HepG2 (cell line): ENCODE measurements at regions not wholly inside any gene's neighbourhood (a gene's known extent, or its start where the extent isn't known, plus 50 kb on each side); places are given as distances from the start of the nearest gene placed in this dataset.

Experiments used
- ATAC-seq: fragments of 200-7000 bp; cut with Tn5 transposase; 3 replicates; pipeline ENCODE4 v1.9.1; 2020; ENCODE audit warnings: mild to moderate bottlenecking, moderate library complexity
- BruUV-seq: library from RNA; stranded (reverse); fragments of 400-500 nt; replicated peaks from 2 replicates; lab custom pipeline; 2021; lab: Mats Ljungman, UMichigan
- CTCF ChIA-PET: fragments of 300-600 bp; formaldehyde crosslinking; extraction: SDS; loops from one replicate; lab custom pipeline; 2021; ENCODE audit warnings: low total read pairs, inconsistent platforms, low intra/inter-chr PET ratio; lab: Yijun Ruan, JAX
- POLR2A ChIA-PET: fragments of 350-600 bp; sonication (Branson Sonifier 250); formaldehyde crosslinking; loops from one replicate; lab custom pipeline; 2020; ENCODE audit warnings: antibody characterized with exemption, inconsistent platforms; lab: Yijun Ruan, JAX
- DNase-seq: peaks from one replicate; pipeline ENCODE4 v3.0.0-alpha.2; 2015; ENCODE audit warnings: low spot score
- FAIRE-seq: peaks from 3 replicates; lab custom pipeline; 2011; peaks lifted over from hg19 to GRCh38; lab: Jason Lieb, UNC
- H2AFZ ChIP-seq: one replicate; pipeline ENCODE4 v1.6.1; 2011; ENCODE audit warnings: low read length, inconsistent platforms
- H3K27ac ChIP-seq: fragments of 300-600 bp; 3 replicates; pipeline ENCODE4 v1.8.0; 2011; ENCODE audit warnings: mixed run types, mild to moderate bottlenecking, mixed read lengths, low read length, inconsistent platforms; ENCODE audit not compliant: insufficient read depth; ENCODE audit errors: extremely low read length
- H3K27me3 ChIP-seq, 2 experiments: fragments of 200-600 bp in 1 of 2; 2 replicates in 1 of 2; 3 replicates in 1 of 2; pipeline versions ENCODE4 v1.6.0 to v1.8.0; 2011; ENCODE audit warnings: low read length in 2 of 2, mild to moderate bottlenecking in 2 of 2, moderate library complexity in 2 of 2, inconsistent platforms in 1 of 2; ENCODE audit not compliant: insufficient read depth in 2 of 2, control insufficient read depth in 1 of 2
- H3K36me3 ChIP-seq, 2 experiments: fragments of 200-600 bp in 1 of 2; replicated peaks in 1 of 2; 2 replicates in 1 of 2; 3 replicates in 1 of 2; pipeline versions ENCODE4 v1.5.1 to v1.8.0; 2011; ENCODE audit warnings: low read length in 2 of 2, inconsistent platforms in 1 of 2; ENCODE audit not compliant: insufficient read depth in 2 of 2, control insufficient read depth in 1 of 2
- H3K4me1 ChIP-seq: 2 replicates; pipeline ENCODE4 v1.5.1; 2012; ENCODE audit warnings: low read length, inconsistent platforms; ENCODE audit not compliant: insufficient read depth
- H3K4me2 ChIP-seq: 2 replicates; pipeline ENCODE4 v1.6.0; 2011; ENCODE audit warnings: low read depth, low read length, inconsistent platforms
- H3K4me3 ChIP-seq, 3 experiments: fragments of 200-600 bp in 1 of 3; sonication (generic), shearing (Covaris generic) in 1 of 3; replicated peaks in 1 of 3; 2 replicates each; pipeline ENCODE4 v1.5.1; 2011 to 2016; ENCODE audit warnings: low read length in 3 of 3, inconsistent platforms in 2 of 3, low read depth in 2 of 3, mild to moderate bottlenecking in 2 of 3, control low read depth in 1 of 3, mixed read lengths in 1 of 3; ENCODE audit not compliant: insufficient read depth in 1 of 3
- H3K79me2 ChIP-seq: one replicate; pipeline ENCODE4 v1.6.1; 2011; ENCODE audit warnings: low read length, inconsistent platforms; ENCODE audit not compliant: insufficient read depth
- H3K9ac ChIP-seq: 2 replicates; pipeline ENCODE4 v1.6.0; 2011; ENCODE audit warnings: mild to moderate bottlenecking, low read depth, low read length, inconsistent platforms; ENCODE audit not compliant: insufficient read depth
- H3K9me3 ChIP-seq: 2 replicates; pipeline ENCODE4 v1.5.1; 2012; ENCODE audit warnings: mild to moderate bottlenecking, low read length
- H4K20me1 ChIP-seq: 2 replicates; pipeline ENCODE4 v1.6.0; 2011; ENCODE audit warnings: inconsistent platforms, mild to moderate bottlenecking, low read length, moderate library complexity; ENCODE audit not compliant: insufficient read depth
- ETV5 ChIP-seq: IDR thresholded peaks from 2 replicates; pipeline ENCODE4 v1.6.1; 2018; ENCODE audit warnings: missing biosample characterization, missing genetic modification reagents, inconsistent platforms, borderline replicate concordance
- HIC2 ChIP-seq: sonication (generic); formaldehyde crosslinking; IDR thresholded peaks from 2 replicates; pipeline ENCODE4 v1.9.0; 2022; ENCODE audit warnings: low read depth, missing genetic modification reagents
- KDM3A ChIP-seq: IDR thresholded peaks from 2 replicates; pipeline ENCODE4 v1.6.1; 2018; ENCODE audit warnings: low read depth, missing compliant biosample characterization
- NR3C1 ChIP-seq: sonication (generic); formaldehyde crosslinking; IDR thresholded peaks from 2 replicates; pipeline ENCODE4 v1.4.0; 2020; ENCODE audit warnings: missing genetic modification reagents
- POLR2AphosphoS2 ChIP-seq: IDR thresholded peaks from 2 replicates; pipeline ENCODE4 v1.6.1; 2011; ENCODE audit warnings: low read depth, low read length, improper control_type of control experiment
- SOX5 ChIP-seq: IDR thresholded peaks from 2 replicates; pipeline ENCODE4 v1.6.1; 2016; ENCODE audit warnings: borderline replicate concordance
- SSRP1 ChIP-seq: IDR thresholded peaks from 2 replicates; pipeline ENCODE4 v1.6.1; 2016; ENCODE audit warnings: control low read depth
- ZNF20 ChIP-seq: sonication (generic); formaldehyde crosslinking; IDR thresholded peaks from 2 replicates; pipeline ENCODE4 v1.4.0; 2020; ENCODE audit warnings: mild to moderate bottlenecking, moderate library complexity, missing genetic modification reagents
- ZNF225 ChIP-seq: sonication (generic); formaldehyde crosslinking; IDR thresholded peaks from 2 replicates; pipeline ENCODE4 v1.4.0; 2020; ENCODE audit warnings: mild to moderate bottlenecking, missing genetic modification reagents
- ZNF326 ChIP-seq: sonication (generic); formaldehyde crosslinking; IDR thresholded peaks from 2 replicates; pipeline ENCODE4 v1.4.0; 2020; ENCODE audit warnings: missing genetic modification reagents, borderline replicate concordance
- ZNF446 ChIP-seq: sonication (generic); formaldehyde crosslinking; IDR thresholded peaks from 2 replicates; pipeline ENCODE4 v1.5.0; 2020; ENCODE audit warnings: mild to moderate bottlenecking, missing genetic modification reagents
- ZNF7 ChIP-seq: IDR thresholded peaks from 2 replicates; pipeline ENCODE4 v1.6.1; 2016; ENCODE audit warnings: missing biosample characterization, missing genetic modification reagents
- ZNF878 ChIP-seq: sonication (generic); formaldehyde crosslinking; IDR thresholded peaks from 2 replicates; pipeline ENCODE4 v1.8.1; 2023; ENCODE audit warnings: mild to moderate bottlenecking, missing genetic modification reagents, moderate library complexity
- WGBS: methylation state at CpG from one replicate; pipeline ENCODE4 v1.1.6; 2017; ENCODE audit warnings: low lambda C conversion rate; 5-methylcytosine and 5-hydroxymethylcytosine counted together
- in situ Hi-C: cut with HindIII; loops from 2 replicates; pipeline ENCODE4 v1.10.0; 2017; ENCODE audit warnings: low pct_unique_long_range_greater_than_20kb; ENCODE audit not compliant: extremely low pct_ligation_motif_present
- intact Hi-C: fragments of 100-400 bp; cut with micrococcal nuclease; formaldehyde crosslinking; loops from one replicate; pipeline ENCODE4 v1.10.0; 2022; ENCODE audit not compliant: unreplicated experiment
- TF ChIP-seq, protein P1 (sequence below): IDR thresholded peaks from 2 replicates; pipeline ENCODE4 v1.6.1; 2016; ENCODE audit warnings: missing compliant biosample characterization, missing genetic modification reagents, borderline replicate concordance
- TF ChIP-seq, protein P2 (sequence below): sonication (generic); formaldehyde crosslinking; IDR thresholded peaks from 2 replicates; pipeline ENCODE4 v1.4.0; 2020; ENCODE audit warnings: mild to moderate bottlenecking, low read depth, missing genetic modification reagents

GRCh38 chr1:208324005-208324404 is 79.8 kb upstream of the PLXNA2 start:
- H3K27me3 ChIP-seq, result no peaks in the 10 kb centered on the region
- H2AFZ ChIP-seq, result no peak overlapping the region
- H3K27ac ChIP-seq, result no peak overlapping the region
- H3K9me3 ChIP-seq, result no peaks in the 10 kb centered on the region
- BruUV-seq, result no TSS peak
- 18% methylated on average over 5 of the region's 7 CpGs for WGBS
- DNase-seq (no peak), ATAC-seq (no peak), FAIRE-seq (no peak)
- H3K4me2 ChIP-seq, result no peak overlapping the region
- no peaks in the 10 kb centered on the region for H4K20me1 ChIP-seq
- H3K4me1 ChIP-seq, result no peaks in the 10 kb centered on the region
- no peaks in the 10 kb centered on the region for H3K79me2 ChIP-seq
- H3K9ac ChIP-seq, result no peak overlapping the region
- H3K4me3 ChIP-seq, result no peak overlapping the region
- CTCF ChIA-PET, result no interaction called here
- intact Hi-C loops (no loop called here), in situ Hi-C loops (no loop called here)
- POLR2A ChIA-PET, result no interaction called here
- no peaks in the 10 kb centered on the region for H3K36me3 ChIP-seq
- TF ChIP-seq, protein P1, sequence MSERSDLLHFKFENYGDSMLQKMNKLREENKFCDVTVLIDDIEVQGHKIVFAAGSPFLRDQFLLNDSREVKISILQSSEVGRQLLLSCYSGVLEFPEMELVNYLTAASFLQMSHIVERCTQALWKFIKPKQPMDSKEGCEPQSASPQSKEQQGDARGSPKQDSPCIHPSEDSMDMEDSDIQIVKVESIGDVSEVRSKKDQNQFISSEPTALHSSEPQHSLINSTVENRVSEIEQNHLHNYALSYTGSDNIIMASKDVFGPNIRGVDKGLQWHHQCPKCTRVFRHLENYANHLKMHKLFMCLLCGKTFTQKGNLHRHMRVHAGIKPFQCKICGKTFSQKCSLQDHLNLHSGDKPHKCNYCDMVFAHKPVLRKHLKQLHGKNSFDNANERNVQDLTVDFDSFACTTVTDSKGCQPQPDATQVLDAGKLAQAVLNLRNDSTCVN (CRISPR knock-in tag), result no peak
- TF ChIP-seq ZNF326 (CRISPR knock-in tag), result no peak
- TF ChIP-seq HIC2, result no peak
- no peak for TF ChIP-seq NR3C1 (CRISPR knock-in tag)
- TF ChIP-seq, protein P2, sequence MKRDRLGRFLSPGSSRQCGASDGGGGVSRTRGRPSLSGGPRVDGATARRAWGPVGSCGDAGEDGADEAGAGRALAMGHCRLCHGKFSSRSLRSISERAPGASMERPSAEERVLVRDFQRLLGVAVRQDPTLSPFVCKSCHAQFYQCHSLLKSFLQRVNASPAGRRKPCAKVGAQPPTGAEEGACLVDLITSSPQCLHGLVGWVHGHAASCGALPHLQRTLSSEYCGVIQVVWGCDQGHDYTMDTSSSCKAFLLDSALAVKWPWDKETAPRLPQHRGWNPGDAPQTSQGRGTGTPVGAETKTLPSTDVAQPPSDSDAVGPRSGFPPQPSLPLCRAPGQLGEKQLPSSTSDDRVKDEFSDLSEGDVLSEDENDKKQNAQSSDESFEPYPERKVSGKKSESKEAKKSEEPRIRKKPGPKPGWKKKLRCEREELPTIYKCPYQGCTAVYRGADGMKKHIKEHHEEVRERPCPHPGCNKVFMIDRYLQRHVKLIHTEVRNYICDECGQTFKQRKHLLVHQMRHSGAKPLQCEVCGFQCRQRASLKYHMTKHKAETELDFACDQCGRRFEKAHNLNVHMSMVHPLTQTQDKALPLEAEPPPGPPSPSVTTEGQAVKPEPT (CRISPR knock-in tag), result no peak
- no peak for TF ChIP-seq ZNF225 (CRISPR knock-in tag)
- TF ChIP-seq SSRP1 (CRISPR knock-in tag), result no peak
- TF ChIP-seq ZNF7 (CRISPR knock-in tag), result no peak
- no peak for TF ChIP-seq ZNF878 (CRISPR knock-in tag)
- TF ChIP-seq ZNF20 (CRISPR knock-in tag), result no peak
- no peak for TF ChIP-seq KDM3A (CRISPR knock-in tag)
- no peak for TF ChIP-seq ETV5 (CRISPR knock-in tag)
- TF ChIP-seq ZNF446 (CRISPR knock-in tag), result no peak
- no peak for TF ChIP-seq SOX5 (CRISPR knock-in tag)
- no peak for TF ChIP-seq POLR2AphosphoS2
